PC-9 (cell line): ENCODE measurements at regions not wholly inside any gene's neighbourhood (a gene's known extent, or its start where the extent isn't known, plus 50 kb on each side); places are given as distances from the start of the nearest gene placed in this dataset.

Experiments
- BruUV-seq: library from RNA; stranded (reverse); fragments of 400-500 nt; replicated peaks from 2 replicates; lab custom pipeline; 2021; lab: Mats Ljungman, UMichigan
- CTCF ChIA-PET: fragments of 300-600 bp; sonication (Branson Sonifier 250); formaldehyde crosslinking; loops from one replicate; lab custom pipeline; 2022; ENCODE audit warnings: antibody characterized with exemption; lab: Charles Lee
- POLR2A ChIA-PET: fragments of 300-600 bp; sonication (Branson Sonifier 250); formaldehyde crosslinking; loops from one replicate; lab custom pipeline; 2022; ENCODE audit warnings: antibody characterized with exemption; ENCODE audit not compliant: unreplicated experiment; lab: Charles Lee
- DNase-seq, 2 experiments: peaks; one replicate each; pipeline versions ENCODE4 v3.0.0 to v3.0.0-alpha.2; 2015 to 2022; ENCODE audit warnings: mixed read lengths in 1 of 2
- H2AFZ ChIP-seq: fragments of 200-600 bp; sonication (generic); 2 replicates; pipeline ENCODE4 v1.8.1; 2017; ENCODE audit warnings: antibody characterized with exemption
- H3F3A ChIP-seq: fragments of 200-600 bp; sonication (generic); 2 replicates; pipeline ENCODE4 v1.8.1; 2017; ENCODE audit warnings: antibody characterized with exemption, mild to moderate bottlenecking, low read depth; ENCODE audit not compliant: insufficient read depth
- H3K27ac ChIP-seq: fragments of 200-600 bp; sonication (generic); 2 replicates; pipeline ENCODE4 v1.6.1; 2016; ENCODE audit warnings: mixed run types
- H3K27me3 ChIP-seq: fragments of 200-600 bp; sonication (generic); 2 replicates; pipeline ENCODE4 v1.6.1; 2016; ENCODE audit warnings: low read depth, mixed run types; ENCODE audit not compliant: insufficient read depth
- H3K36me3 ChIP-seq: fragments of 200-600 bp; sonication (generic); 2 replicates; pipeline ENCODE4 v1.6.1; 2016; ENCODE audit warnings: low read depth, mixed run types
- H3K4me1 ChIP-seq: fragments of 200-600 bp; sonication (generic); replicated peaks from 2 replicates; pipeline ENCODE4 v1.6.1; 2016; ENCODE audit warnings: mixed run types; ENCODE audit not compliant: insufficient read depth
- H3K4me2 ChIP-seq: fragments of 200-600 bp; sonication (generic); 2 replicates; pipeline ENCODE4 v1.6.1; 2017; ENCODE audit warnings: mixed run types
- H3K4me3 ChIP-seq: fragments of 200-600 bp; sonication (generic); 2 replicates; pipeline ENCODE4 v1.6.1; 2016; ENCODE audit warnings: mixed run types
- H3K79me2 ChIP-seq: fragments of 200-600 bp; sonication (generic); 2 replicates; pipeline ENCODE4 v1.6.1; 2017; ENCODE audit warnings: low read depth, mixed run types
- H3K9me2 ChIP-seq: fragments of 200-600 bp; sonication (generic); 2 replicates; pipeline ENCODE4 v1.8.1; 2017; ENCODE audit warnings: mild to moderate bottlenecking; ENCODE audit not compliant: insufficient read depth
- H3K9me3 ChIP-seq: fragments of 200-600 bp; sonication (generic); 2 replicates; pipeline ENCODE4 v1.8.1; 2016; ENCODE audit warnings: low read depth; ENCODE audit not compliant: insufficient read depth
- H4K20me1 ChIP-seq: fragments of 200-600 bp; sonication (generic); 2 replicates; pipeline ENCODE4 v1.8.1; 2017; ENCODE audit not compliant: insufficient read depth
- CTCF ChIP-seq: fragments of 200-600 bp; sonication (generic); conservative IDR thresholded peaks from 2 replicates; pipeline ENCODE4 v1.6.1; 2017; ENCODE audit warnings: mixed run types, antibody characterized with exemption, mild to moderate bottlenecking, moderate library complexity
- EZH2 ChIP-seq: fragments of 200-600 bp; sonication (generic); IDR thresholded peaks from 2 replicates; pipeline ENCODE4 v1.8.0; 2017; ENCODE audit warnings: antibody characterized with exemption, low read depth
- intact Hi-C: fragments of 100-400 bp; cut with micrococcal nuclease; formaldehyde crosslinking; loops from one replicate; pipeline ENCODE4 v1.10.0; 2022; ENCODE audit not compliant: unreplicated experiment

GRCh38 chr5:74030371-74030770, 404.4 kb downstream of the ARHGEF28 start:
- H3K36me3 ChIP-seq: no peaks in the 10 kb centered on the region
- no TSS peak for BruUV-seq
- no peaks in the 10 kb centered on the region; the same call in 1 of the 2 replicates for H3F3A ChIP-seq
- no peak for DNase-seq
- no peak overlapping the region for H3K4me3 ChIP-seq
- no peaks in the 10 kb centered on the region for H3K9me3 ChIP-seq
- peaks cover 12% of the 10 kb centered on the region for H3K4me1 ChIP-seq
- H3K79me2 ChIP-seq: no peaks in the 10 kb centered on the region
- no peak overlapping the region for H3K4me2 ChIP-seq
- TF ChIP-seq CTCF (no peak), EZH2 (no peak)
- intact Hi-C loops: no loop called here
- H3K27ac ChIP-seq: no peak overlapping the region
- H3K27me3 ChIP-seq: no peaks in the 10 kb centered on the region
- ChIA-PET CTCF (interaction anchor here (0.6 kb wide), 1 partner anchor 34 kb away, joined by 3 read pairs; no protein-coding TSS in a partner anchor), POLR2A (interaction anchor here (0.5 to 0.6 kb wide), 3 partner anchors 57 to 894 kb away, joined by 4 to 18 read pairs (median 5); no protein-coding TSS in a partner anchor)
- no peak overlapping the region for H2AFZ ChIP-seq
- H3K9me2 ChIP-seq: no peaks in the 10 kb centered on the region
- H4K20me1 ChIP-seq: no peaks in the 10 kb centered on the region

GRCh38 chr5:74028976-74029375, 403.0 kb downstream of the ARHGEF28 start:
- Histone ChIP-seq H4K20me1 (no peaks in the 10 kb centered on the region), H3K27me3 (no peaks in the 10 kb centered on the region), H3K9me2 (no peaks in the 10 kb centered on the region), H3F3A (no peaks in the 10 kb centered on the region), H3K4me3 (no peak overlapping the region), H3K79me2 (no peaks in the 10 kb centered on the region), H3K4me1 (peaks cover 9% of the 10 kb centered on the region; the same call in 1 of the 2 replicates), H3K36me3 (no peaks in the 10 kb centered on the region), H2AFZ (no peak overlapping the region), H3K4me2 (no peak overlapping the region), H3K9me3 (no peaks in the 10 kb centered on the region), H3K27ac (no peak overlapping the region)
- no peak for DNase-seq
- CTCF ChIA-PET: no interaction called here
- intact Hi-C loops: no loop called here
- no TSS peak for BruUV-seq
- TF ChIP-seq CTCF (no peak), EZH2 (no peak)
- POLR2A ChIA-PET: no interaction called here

- ChIA-PET POLR2A (no interaction called here), CTCF (no interaction called here)
- Histone ChIP-seq H3F3A (no peaks in the 10 kb centered on the region), H3K4me2 (no peak overlapping the region), H3K79me2 (no peaks in the 10 kb centered on the region), H2AFZ (no peak overlapping the region), H3K9me2 (no peaks in the 10 kb centered on the region), H3K4me3 (no peak overlapping the region), H3K9me3 (no peaks in the 10 kb centered on the region), H3K27ac (no peak overlapping the region), H3K27me3 (no peaks in the 10 kb centered on the region), H4K20me1 (no peaks in the 10 kb centered on the region), H3K36me3 (no peaks in the 10 kb centered on the region), H3K4me1 (peaks cover 9% of the 10 kb centered on the region; the same call in 1 of the 2 replicates)
- BruUV-seq: no TSS peak
- DNase-seq: peak in 1 of 2 experiments; percentile 37
- intact Hi-C loops: no loop called here
- TF ChIP-seq CTCF (no peak), EZH2 (no peak)
Measured at GRCh38 chr5:74028406-74028805, 402.4 kb downstream of the ARHGEF28 start.
